Mucosa of descending colon (tissue), 3 donors: ENCODE measurements at regions not wholly inside any gene's neighbourhood (a gene's known extent, or its start where the extent isn't known, plus 50 kb on each side); places are given as distances from the start of the nearest gene placed in this dataset.

Experiments used
- ATAC-seq: fragments of 200-7000 bp; cut with Tn5 transposase; one replicate; pipeline ENCODE4 v1.9.1; 2020; ENCODE audit warnings: mild to moderate bottlenecking, moderate library complexity
- DNase-seq, 3 donors: peaks; one replicate each; pipeline ENCODE4 v3.0.0-alpha.2; 2020
- H3K36me3 ChIP-seq: fragments of 200-600 bp; one replicate; pipeline ENCODE4 v1.8.0; 2021; ENCODE audit warnings: low read depth, mild to moderate bottlenecking
- H3K4me1 ChIP-seq: fragments of 200-600 bp; one replicate; pipeline ENCODE4 v1.8.0; 2021; ENCODE audit warnings: low read depth, mild to moderate bottlenecking
- H3K4me3 ChIP-seq: fragments of 200-600 bp; one replicate; pipeline ENCODE4 v1.8.0; 2021; ENCODE audit warnings: mild to moderate bottlenecking
- H3K9me3 ChIP-seq: fragments of 200-600 bp; one replicate; pipeline ENCODE4 v1.8.0; 2021; ENCODE audit warnings: mild to moderate bottlenecking
- CTCF ChIP-seq: fragments of 200-600 bp; IDR thresholded peaks from one replicate; pipeline ENCODE4 v1.8.0; 2022; ENCODE audit warnings: antibody characterized with exemption, mild to moderate bottlenecking
- intact Hi-C, 2 donors: fragments of 100-400 bp; cut with DNase I in 1 of 2; cut with micrococcal nuclease in 1 of 2; formaldehyde crosslinking; loops; one replicate each; pipeline versions ENCODE4 v1.11.0 to v1.11.1; 2022; cut with DNase I, micrococcal nuclease
- donor health status: DM: no; HTN: no; CAD: no; lungs with moderate emphysema.
- donor health status: DM: no; HTN: no; CAD: no.
- donor health status: DM: no; HTN: yes; CAD: no.

- DNase-seq (no peak), ATAC-seq (no peak)
- intact Hi-C loops: no loop called here
- Histone ChIP-seq H3K9me3 (no peaks in the 10 kb centered on the region), H3K4me3 (no peak overlapping the region), H3K36me3 (no peaks in the 10 kb centered on the region), H3K4me1 (no peaks in the 10 kb centered on the region)
- TF ChIP-seq CTCF: no peak
These were observed 453.0 kb downstream of the CENPC start for GRCh38 chr4:67092351-67092750.

GRCh38 chr4:67091673-67092072 is 453.6 kb downstream of the CENPC start:
- Histone ChIP-seq H3K9me3 (no peaks in the 10 kb centered on the region), H3K36me3 (no peaks in the 10 kb centered on the region), H3K4me3 (no peak overlapping the region), H3K4me1 (no peaks in the 10 kb centered on the region)
- TF ChIP-seq CTCF: no peak
- ATAC-seq (no peak), DNase-seq (no peak)
- intact Hi-C loops: no loop called here

GRCh38 chr4:67087897-67088296 is 457.4 kb downstream of the CENPC start:
- peak in 1 of 3 donors; percentile 71 for DNase-seq
- no peak for ATAC-seq
- intact Hi-C loops: no loop called here

GRCh38 chr4:67084783-67085182 is 460.5 kb downstream of the CENPC start:
- ATAC-seq (no peak), DNase-seq (no peak)
- no peak overlapping the region for H3K4me3 ChIP-seq
- no peaks in the 10 kb centered on the region for H3K36me3 ChIP-seq
- intact Hi-C loops: no loop called here
- no peaks in the 10 kb centered on the region for H3K9me3 ChIP-seq
- no peak for TF ChIP-seq CTCF
- H3K4me1 ChIP-seq: no peaks in the 10 kb centered on the region

More at GRCh38 chr4:67087897-67088296, 457.4 kb downstream of the CENPC start:
- TF ChIP-seq CTCF: peak; percentile 11
- no peaks in the 10 kb centered on the region for H3K9me3 ChIP-seq
- no peaks in the 10 kb centered on the region for H3K36me3 ChIP-seq
- no peaks in the 10 kb centered on the region for H3K4me1 ChIP-seq
- H3K4me3 ChIP-seq: no peak overlapping the region

- intact Hi-C loops: no loop called here
- no peaks in the 10 kb centered on the region for H3K4me1 ChIP-seq
- no peaks in the 10 kb centered on the region for H3K36me3 ChIP-seq
- no peak for TF ChIP-seq CTCF
- DNase-seq (no peak), ATAC-seq (no peak)
- H3K9me3 ChIP-seq: no peaks in the 10 kb centered on the region
- H3K4me3 ChIP-seq: no peak overlapping the region
These were observed 461.8 kb downstream of the CENPC start for GRCh38 chr4:67083496-67083895.

- intact Hi-C loops: no loop called here
- no peak overlapping the region for H3K4me3 ChIP-seq
- ATAC-seq: no peak
These were observed 462.6 kb downstream of the CENPC start for GRCh38 chr4:67082746-67083145.

More at GRCh38 chr4:67082746-67083145, 462.6 kb downstream of the CENPC start:
- TF ChIP-seq CTCF: no peak
- Histone ChIP-seq H3K4me1 (no peaks in the 10 kb centered on the region), H3K36me3 (no peaks in the 10 kb centered on the region), H3K9me3 (no peaks in the 10 kb centered on the region)
- DNase-seq: no peak
